Large intestine (tissue), 3 donors: ENCODE measurements at regions not wholly inside any gene's neighbourhood (a gene's known extent, or its start where the extent isn't known, plus 50 kb on each side); places are given as distances from the start of the nearest gene placed in this dataset.
A peak's percentile ranks its signal among the peaks of the same experiment; 100 is the strongest.

ENCODE experiments used
- DNase-seq, 2 donors: peaks; one replicate each; pipeline versions ENCODE4 v3.0.0 to v3.0.0-alpha.2; 2013
- H3K27ac ChIP-seq: one replicate; pipeline ENCODE4 v1.5.1; 2013; ENCODE audit warnings: low read length
- H3K27me3 ChIP-seq: 2 replicates; pipeline ENCODE4 v1.6.1; 2013; ENCODE audit warnings: low read length; ENCODE audit not compliant: control insufficient read depth, insufficient read depth
- H3K36me3 ChIP-seq: 2 replicates; pipeline ENCODE4 v1.6.1; 2013; ENCODE audit warnings: low read length; ENCODE audit not compliant: control insufficient read depth, insufficient read depth
- H3K4me1 ChIP-seq: one replicate; pipeline ENCODE4 v1.6.1; 2013; ENCODE audit warnings: low read length; ENCODE audit not compliant: control insufficient read depth, insufficient read depth
- H3K4me3 ChIP-seq: one replicate; pipeline ENCODE4 v1.5.1; 2013; ENCODE audit warnings: low read length
- H3K9me3 ChIP-seq: one replicate; pipeline ENCODE4 v1.6.1; 2013; ENCODE audit warnings: mild to moderate bottlenecking, low read depth, low read length, moderate library complexity; ENCODE audit not compliant: control insufficient read depth
- WGBS: methylation state at CpG from one replicate; pipeline ENCODE4 v1.1.5; 2013; ENCODE audit warnings: low lambda C conversion rate; ENCODE audit not compliant: insufficient coverage; 5-methylcytosine and 5-hydroxymethylcytosine counted together

DNA sequence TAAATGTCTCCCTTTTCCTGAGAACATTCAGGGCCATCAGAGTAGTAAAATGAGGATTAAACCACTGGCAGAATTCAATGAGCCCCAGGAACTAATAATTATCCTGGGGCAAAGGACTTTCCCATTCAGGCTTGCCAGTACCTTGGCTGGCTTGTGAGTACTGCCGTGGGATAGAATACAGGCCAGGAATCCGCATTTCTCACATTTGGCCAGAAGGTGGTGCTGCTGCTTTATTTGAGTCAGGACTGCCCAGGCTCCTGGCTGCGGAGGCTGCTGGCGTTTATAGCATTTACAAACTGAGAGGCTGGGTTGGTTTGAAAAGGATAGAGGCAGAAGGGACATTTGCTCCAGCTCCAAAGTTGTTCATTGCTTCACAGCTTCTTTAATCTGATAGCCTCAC, 91.4 kb downstream of the RTL9 start:
- WGBS: no CpG with 5 or more reads among the region's 4 CpGs
- no peaks in the 10 kb centered on the region for H3K27me3 ChIP-seq
- no peaks in the 10 kb centered on the region for H3K9me3 ChIP-seq
- DNase-seq: peak; percentile 44 to 70
- H3K36me3 ChIP-seq: no peaks in the 10 kb centered on the region
- no peak overlapping the region for H3K4me3 ChIP-seq
- no peak overlapping the region for H3K27ac ChIP-seq
- H3K4me1 ChIP-seq: no peaks in the 10 kb centered on the region

DNA sequence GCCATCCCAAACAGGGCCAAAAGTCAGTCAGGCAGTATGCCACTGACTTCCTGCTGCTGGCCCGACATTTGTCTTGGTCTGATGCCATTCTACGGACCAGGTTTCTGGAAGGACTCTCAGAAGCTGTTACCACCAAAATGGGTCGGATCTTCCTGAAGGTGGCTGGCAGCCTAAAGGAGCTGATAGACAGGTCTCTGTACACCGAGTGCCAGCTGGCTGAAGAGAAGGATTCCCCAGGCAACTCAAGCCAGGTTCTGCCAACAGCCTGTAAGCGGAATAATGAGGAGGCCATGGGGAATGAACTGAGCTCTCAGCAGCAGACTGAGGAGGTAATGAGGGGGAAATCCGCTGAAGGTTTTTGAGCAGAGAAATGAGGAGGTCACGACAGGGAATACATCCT, 95.7 kb downstream of the RTL9 start:
- Histone ChIP-seq H3K9me3 (no peaks in the 10 kb centered on the region), H3K36me3 (no peaks in the 10 kb centered on the region), H3K4me3 (no peak overlapping the region), H3K27me3 (no peaks in the 10 kb centered on the region), H3K27ac (no peak overlapping the region), H3K4me1 (no peaks in the 10 kb centered on the region)
- no CpG with 5 or more reads among the region's 7 CpGs for WGBS
- DNase-seq: no peak

DNA sequence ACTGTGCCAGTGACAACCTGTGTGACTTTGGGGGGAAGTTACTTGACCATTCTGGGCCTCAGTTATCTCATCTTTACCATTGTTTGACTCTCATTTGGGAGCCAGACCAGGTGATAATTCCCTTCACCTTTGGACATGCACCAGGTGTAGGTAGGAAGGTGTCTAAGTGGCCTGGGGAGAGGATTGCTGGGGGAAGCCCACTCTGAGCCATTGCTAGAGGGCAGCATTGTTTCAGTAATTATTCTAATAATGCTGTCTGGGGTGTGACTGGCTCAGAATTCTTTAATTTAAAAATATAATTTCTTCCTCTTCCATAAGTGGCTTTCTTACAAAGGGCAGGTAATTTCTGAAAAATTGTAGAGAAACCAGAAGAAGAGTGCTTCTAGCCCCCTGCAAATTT, 104.3 kb downstream of the RTL9 start:
- no peak overlapping the region for H3K27ac ChIP-seq
- DNase-seq: no peak
- H3K4me1 ChIP-seq: no peaks in the 10 kb centered on the region

DNA sequence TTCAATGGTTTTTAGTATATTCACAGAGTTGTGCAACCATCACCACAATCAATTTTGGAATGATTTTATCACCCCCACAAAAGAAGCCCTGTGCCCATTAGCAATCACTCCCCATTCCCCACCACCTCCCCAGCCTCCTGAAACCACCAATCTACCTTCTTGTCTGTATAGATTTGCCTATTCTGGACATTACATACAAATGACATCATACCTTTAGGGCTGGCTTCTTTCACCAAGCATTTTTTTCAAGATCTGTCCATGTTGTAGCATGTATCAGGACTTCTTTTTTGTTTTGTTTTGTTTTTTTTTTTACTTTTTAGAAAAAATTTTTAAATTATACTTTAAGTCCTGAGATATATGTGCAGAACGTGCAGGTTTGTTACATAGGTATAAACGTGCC, 108.1 kb downstream of the RTL9 start:
- no peaks in the 10 kb centered on the region for H3K4me1 ChIP-seq
- H3K27ac ChIP-seq: no peak overlapping the region
- H3K27me3 ChIP-seq: no peaks in the 10 kb centered on the region
- DNase-seq: no peak
- no peaks in the 10 kb centered on the region for H3K9me3 ChIP-seq
- no peak overlapping the region for H3K4me3 ChIP-seq
- no peaks in the 10 kb centered on the region for H3K36me3 ChIP-seq
- WGBS: 100% methylated on average over 1 of the region's 2 CpGs

More for the DNA sequence above, 104.3 kb downstream of the RTL9 start:
- Histone ChIP-seq H3K36me3 (no peaks in the 10 kb centered on the region), H3K9me3 (no peaks in the 10 kb centered on the region), H3K27me3 (no peaks in the 10 kb centered on the region), H3K4me3 (no peak overlapping the region)

DNA sequence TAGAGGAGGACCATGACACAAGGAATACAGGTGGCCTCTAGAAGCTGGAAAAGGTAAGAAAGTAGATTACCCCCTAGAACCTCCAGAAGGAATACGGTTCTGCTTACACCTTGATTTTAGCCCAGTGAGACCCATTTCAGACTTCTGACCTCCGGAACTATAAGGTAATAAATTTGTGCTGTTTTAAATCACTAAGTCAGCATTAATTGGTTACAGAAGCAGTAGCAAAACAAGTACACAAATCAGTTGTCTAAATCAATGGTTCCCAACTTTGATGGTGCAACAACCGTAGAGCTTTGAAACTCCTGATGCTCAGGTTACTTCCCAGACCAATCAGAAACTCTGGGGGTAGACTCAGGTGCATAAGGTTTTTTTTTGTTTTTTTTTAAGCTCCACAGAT, 113.6 kb downstream of the RTL9 start:
- no CpG with 5 or more reads among the region's 3 CpGs for WGBS
- Histone ChIP-seq H3K9me3 (no peaks in the 10 kb centered on the region), H3K4me1 (no peaks in the 10 kb centered on the region), H3K27me3 (no peaks in the 10 kb centered on the region), H3K4me3 (no peak overlapping the region), H3K27ac (no peak overlapping the region), H3K36me3 (no peaks in the 10 kb centered on the region)
- no peak for DNase-seq

DNA sequence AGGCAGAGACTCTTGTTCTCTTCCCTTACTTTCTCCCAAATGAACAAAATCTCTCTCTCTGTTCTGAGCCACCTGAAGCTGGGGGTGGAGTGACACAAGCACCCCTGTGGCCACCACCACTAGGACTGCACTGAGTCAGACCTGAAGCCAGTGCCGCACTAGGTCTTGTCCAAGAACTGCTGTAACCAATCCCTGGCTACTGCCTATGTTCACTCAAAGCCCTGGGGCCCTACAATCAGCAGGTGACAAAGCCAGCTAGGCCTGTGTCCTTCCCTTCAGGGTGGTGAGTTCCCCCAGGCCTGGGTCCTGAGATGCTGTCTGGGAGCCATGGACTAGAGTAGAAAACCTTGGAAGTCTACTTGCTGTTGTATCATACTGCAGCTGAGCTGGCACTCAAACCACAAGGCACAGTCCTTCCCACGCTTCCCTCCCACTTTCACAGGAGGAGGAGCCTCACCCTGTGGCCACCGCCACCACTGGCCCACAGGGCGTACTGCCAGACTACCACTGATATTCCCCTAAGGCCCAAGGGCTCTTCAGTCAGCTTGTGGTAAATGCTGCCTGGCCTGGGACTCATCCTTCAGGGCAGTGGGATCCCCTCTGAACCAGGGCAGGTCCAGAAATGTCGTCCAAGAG, 119.1 kb downstream of the RTL9 start:
- Histone ChIP-seq H3K36me3 (no peaks in the 10 kb centered on the region), H3K9me3 (no peaks in the 10 kb centered on the region), H3K4me3 (no peak overlapping the region), H3K27me3 (no peaks in the 10 kb centered on the region), H3K4me1 (no peaks in the 10 kb centered on the region), H3K27ac (no peak overlapping the region)
- DNase-seq: no peak
- WGBS: no CpG with 5 or more reads among the region's 5 CpGs

DNA sequence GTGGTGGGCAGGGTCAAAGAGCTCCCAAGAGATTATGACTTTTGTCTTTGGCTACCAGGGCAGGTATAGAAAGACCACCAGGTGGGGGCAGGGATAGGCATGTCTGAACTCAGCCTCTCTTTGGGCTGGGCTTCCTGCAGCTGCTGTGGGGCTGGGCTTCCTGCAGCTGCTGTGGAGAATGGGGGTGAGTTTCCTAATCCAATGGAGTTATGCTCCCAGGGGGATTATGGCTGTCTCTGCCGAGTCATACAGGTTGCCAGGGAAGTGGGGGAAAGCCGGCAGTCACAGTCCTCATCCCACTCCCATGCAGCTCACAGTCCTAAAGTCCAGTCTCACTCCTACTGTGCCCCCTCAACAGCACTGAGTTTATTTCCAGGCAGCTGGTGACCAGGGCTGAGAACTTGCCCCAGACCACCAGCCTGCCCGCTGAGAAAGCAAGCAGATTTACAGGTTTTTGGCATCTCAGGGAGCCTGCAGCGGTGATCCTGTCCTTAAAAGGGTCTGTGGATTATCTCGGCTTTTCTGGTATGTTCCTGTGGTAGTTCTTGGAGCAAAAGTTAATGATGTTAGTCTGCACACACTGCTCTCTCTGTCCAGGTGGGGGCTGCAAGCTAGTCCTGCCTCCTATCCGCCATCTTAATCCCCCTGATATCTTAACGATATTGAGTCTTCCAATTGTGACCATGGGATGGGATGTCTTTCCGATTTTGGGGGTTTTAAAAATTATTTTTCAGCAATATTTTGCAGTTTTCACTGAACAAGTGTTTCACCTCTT, 133.4 kb downstream of the RTL9 start:
- H3K4me1 ChIP-seq: no peaks in the 10 kb centered on the region
- no peak for DNase-seq
- H3K27me3 ChIP-seq: no peaks in the 10 kb centered on the region
- H3K4me3 ChIP-seq: no peak overlapping the region
- WGBS: no CpG with 5 or more reads among the region's 8 CpGs
- H3K9me3 ChIP-seq: no peaks in the 10 kb centered on the region
- H3K27ac ChIP-seq: no peak overlapping the region
- H3K36me3 ChIP-seq: no peaks in the 10 kb centered on the region

DNA sequence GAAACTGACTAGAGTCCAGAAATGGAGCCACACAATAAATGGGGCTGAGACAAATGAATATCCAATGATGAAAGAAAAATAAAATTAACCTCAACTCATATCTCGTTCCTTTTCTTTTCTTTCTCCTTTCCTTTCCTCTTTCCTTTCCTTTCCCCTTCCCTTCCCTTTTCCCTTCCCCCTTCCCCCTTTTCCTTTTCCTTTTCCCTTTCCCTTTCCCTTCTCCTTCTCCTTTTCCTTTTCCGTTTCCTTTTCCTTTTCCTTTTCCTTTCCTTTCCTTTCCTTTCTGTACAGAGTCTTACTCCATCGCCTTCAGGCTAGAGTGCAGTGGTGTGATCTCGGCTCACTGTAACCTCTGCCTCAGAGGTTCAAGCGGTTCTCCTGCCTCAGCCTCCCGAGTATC, 146.3 kb downstream of the RTL9 start:
- 100% methylated on average over 1 of the region's 6 CpGs for WGBS
- H3K36me3 ChIP-seq: no peaks in the 10 kb centered on the region
- no peaks in the 10 kb centered on the region for H3K27me3 ChIP-seq
- H3K4me3 ChIP-seq: no peak overlapping the region
- DNase-seq: no peak
- no peaks in the 10 kb centered on the region for H3K9me3 ChIP-seq
- H3K4me1 ChIP-seq: no peaks in the 10 kb centered on the region
- H3K27ac ChIP-seq: no peak overlapping the region

DNA sequence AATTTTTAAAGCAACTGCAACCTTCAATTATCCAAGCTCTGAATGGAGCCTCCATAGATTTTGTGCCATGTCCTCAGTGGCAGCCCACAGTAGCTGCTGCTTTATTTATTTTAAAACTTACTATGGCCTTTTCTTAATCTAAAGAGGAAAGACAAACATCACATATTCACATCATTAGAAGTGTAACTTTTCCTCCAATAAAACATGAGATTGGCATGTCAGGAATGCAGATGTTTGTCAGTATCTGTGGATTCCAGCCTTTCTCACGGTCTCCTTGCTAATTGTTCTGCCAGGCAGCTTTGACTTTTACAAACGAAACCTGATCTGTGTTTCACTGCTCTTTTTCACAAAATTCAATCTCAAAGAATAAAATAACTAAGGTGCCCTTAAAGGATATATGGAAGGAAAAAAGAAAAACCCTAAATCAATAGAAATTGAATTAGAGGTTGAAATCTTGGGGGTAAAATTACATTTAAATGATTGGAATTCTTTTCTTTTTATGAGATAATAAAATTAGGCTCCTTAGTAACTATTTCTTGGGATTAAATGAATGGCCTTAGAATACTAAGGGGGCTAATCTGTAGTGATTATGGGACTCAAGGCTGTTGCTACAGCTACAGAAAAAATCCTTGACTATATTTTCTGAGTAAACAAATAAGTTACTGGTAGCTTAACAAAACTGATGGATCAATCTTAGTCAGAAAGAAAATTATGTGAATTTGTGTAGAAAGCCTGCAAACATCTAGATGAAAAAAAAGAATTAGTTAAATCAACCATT, 151.3 kb downstream of the RTL9 start:
- Histone ChIP-seq H3K4me1 (no peaks in the 10 kb centered on the region), H3K36me3 (no peaks in the 10 kb centered on the region), H3K9me3 (no peaks in the 10 kb centered on the region), H3K4me3 (no peak overlapping the region), H3K27ac (no peak overlapping the region), H3K27me3 (no peaks in the 10 kb centered on the region)
- WGBS: no CpG with 5 or more reads among the region's 2 CpGs
- no peak for DNase-seq

DNA sequence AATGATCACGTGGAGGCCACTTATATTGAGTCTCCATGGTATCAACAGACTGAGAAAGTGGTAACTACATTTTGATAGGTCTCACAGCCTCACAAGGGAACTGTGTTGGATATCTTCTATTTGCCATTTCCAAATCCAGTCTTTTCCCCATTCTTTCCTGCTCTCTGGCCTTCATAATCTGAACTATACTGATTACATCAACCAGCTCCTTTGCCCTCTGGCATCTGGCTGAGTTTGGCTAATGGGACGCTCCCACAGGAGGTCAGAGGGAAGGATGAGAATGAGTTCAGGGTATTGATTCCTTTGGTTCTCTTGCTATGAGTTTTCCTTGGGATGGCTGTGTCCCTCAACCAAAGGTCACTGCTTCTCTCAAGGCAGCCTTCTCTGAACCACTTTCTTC, 152.6 kb downstream of the RTL9 start:
- H3K4me3 ChIP-seq: no peak overlapping the region
- H3K27ac ChIP-seq: no peak overlapping the region
- no peaks in the 10 kb centered on the region for H3K27me3 ChIP-seq
- no peaks in the 10 kb centered on the region for H3K4me1 ChIP-seq
- H3K9me3 ChIP-seq: no peaks in the 10 kb centered on the region
- no CpG with 5 or more reads among the region's 2 CpGs for WGBS
- DNase-seq: no peak
- H3K36me3 ChIP-seq: no peaks in the 10 kb centered on the region
